GM12872 (cell line): ENCODE measurements at regions not wholly inside any gene's neighbourhood (a gene's known extent, or its start where the extent isn't known, plus 50 kb on each side); places are given as distances from the start of the nearest gene placed in this dataset.

ENCODE experiments used
- TF ChIP-seq, protein P1 (sequence below): IDR thresholded peaks from 3 replicates; pipeline ENCODE4 v1.5.1; 2011; ENCODE audit warnings: low read depth, mild to moderate bottlenecking, low read length, moderate library complexity; ENCODE audit not compliant: insufficient read depth

DNA sequence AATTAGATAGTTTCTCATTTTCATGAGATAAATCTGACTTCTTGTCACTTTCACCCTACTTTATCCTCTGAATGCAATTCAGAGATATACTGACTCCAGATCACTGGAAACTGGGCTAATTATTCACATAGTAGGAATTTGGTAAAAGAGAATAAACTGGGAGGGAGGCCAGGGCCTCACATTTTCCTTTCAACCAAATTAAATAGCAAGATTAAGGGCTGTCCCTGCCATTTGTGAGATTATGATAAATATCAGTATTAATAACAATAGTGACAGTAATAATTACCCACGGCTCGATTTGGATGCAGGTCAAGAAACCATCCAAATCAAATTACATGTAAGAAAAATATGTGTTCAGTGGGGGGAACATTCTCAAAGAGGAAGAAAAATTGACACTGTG is 140.5 kb downstream of the CD83 start:
- TF ChIP-seq, protein P1, sequence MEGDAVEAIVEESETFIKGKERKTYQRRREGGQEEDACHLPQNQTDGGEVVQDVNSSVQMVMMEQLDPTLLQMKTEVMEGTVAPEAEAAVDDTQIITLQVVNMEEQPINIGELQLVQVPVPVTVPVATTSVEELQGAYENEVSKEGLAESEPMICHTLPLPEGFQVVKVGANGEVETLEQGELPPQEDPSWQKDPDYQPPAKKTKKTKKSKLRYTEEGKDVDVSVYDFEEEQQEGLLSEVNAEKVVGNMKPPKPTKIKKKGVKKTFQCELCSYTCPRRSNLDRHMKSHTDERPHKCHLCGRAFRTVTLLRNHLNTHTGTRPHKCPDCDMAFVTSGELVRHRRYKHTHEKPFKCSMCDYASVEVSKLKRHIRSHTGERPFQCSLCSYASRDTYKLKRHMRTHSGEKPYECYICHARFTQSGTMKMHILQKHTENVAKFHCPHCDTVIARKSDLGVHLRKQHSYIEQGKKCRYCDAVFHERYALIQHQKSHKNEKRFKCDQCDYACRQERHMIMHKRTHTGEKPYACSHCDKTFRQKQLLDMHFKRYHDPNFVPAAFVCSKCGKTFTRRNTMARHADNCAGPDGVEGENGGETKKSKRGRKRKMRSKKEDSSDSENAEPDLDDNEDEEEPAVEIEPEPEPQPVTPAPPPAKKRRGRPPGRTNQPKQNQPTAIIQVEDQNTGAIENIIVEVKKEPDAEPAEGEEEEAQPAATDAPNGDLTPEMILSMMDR, result no peak

DNA sequence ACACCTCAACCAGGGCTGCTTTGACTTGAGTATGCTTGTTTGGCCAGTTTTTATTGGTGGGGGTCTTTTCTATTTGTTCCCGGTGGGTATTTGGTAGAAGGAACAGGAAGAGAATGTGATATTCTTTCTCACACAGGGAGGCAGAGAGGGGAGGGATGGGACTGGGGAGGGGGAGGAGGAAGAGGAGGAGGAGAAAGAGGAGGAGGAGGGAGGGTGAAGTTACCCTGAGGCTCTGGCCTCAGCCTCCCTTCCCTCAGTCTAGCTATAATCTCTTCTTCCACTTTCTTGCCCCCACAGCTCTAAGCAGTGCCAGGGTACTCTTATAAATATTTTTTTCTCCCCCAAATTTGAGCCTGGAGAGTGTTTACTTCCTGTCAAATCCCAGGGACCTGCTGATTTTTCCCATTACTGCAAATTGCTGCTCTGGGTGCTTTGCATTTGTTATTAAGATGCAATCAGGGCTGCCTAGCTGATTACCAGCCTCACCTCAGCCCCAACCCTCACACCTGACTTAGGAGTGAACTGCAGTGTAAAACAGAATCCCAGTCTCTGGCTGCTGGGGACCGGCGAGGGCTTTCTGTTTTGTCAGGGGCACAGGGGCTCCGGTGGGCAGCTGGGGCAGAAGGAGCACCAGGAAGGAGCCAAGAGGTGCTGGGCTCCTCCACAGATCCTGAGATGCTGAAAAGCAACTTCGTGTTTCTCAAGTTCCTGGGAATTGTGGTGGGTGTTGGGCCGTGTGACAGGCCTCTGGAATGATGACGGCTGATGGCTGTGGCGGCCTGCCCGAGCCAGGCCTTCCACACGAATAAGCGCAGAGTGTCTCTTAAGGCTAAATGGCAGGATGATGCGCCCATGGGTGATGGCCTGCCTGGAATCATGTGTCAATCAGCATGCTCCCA is 141.4 kb downstream of the CD83 start:
- TF ChIP-seq, protein P1, result no peak

DNA sequence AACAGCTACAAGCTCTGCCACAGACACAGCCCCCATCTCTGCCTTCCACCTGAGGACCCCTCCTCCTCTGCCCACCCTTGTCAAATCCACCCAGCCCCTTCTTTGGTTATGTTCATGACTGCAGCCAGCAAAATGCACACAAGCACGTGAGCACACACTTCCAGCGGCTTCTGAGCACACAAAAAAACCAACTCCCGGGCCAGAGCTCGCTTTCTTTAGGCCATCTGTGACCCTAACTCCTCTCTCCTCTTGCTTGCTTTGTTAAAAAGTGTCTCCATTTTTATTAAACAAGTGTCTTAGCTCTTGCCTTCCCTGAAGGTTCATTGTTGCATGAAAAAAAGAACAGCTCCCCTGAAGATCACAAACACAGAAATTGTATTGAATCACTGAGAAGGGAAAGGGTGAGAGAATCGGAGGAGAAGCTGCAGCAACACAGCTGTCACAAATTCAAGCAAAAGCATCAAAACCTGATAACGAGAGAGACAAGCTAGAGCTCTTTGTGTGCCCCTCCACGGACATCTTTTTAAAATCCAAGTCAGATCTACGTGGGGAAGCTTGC is 142.1 kb downstream of the CD83 start:
- TF ChIP-seq, protein P1, result no peak

DNA sequence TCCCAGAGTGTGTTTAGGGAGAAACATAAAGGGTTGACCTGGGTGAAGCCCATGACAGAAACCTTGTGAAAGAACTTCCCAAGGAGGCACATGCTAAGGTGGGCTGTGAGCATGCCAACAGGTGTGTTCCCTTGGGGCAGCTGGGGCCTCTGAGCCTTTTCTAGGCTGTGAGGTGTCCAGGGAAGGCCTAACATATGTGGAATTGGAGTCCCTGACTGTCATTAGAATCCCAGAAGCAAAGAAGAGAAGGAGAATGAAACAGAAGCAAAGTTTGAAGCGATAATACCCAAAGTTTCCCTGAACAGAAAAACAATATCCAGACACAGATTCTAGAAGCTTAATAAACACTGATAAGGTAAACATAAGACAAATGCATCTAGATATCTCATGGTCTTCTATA is 143.3 kb downstream of the CD83 start:
- TF ChIP-seq, protein P1, result no peak

DNA sequence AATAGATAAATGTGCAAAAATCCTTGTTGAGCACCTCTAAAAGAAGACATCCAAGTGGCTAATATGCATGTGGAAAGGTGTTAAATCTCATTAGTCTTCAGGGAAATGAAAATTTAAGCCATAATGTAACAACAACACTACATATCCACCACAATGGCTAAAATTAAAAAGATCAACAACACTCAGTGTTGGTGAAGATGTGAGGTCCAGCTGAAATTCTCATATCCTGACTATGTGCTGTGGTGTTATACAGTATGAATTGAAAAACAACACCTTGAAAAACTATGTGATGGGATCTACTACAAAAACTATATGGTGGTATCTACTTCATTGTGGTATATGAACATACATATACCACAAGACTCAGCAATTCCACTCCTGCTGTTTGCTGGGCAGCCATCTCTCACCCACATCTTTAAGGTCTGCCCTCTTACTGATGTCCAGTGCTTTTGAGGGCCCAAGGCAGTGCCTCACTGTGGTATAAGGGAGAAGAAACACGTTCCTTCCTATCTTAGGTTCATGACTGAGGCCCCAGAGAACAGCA is 146.4 kb downstream of the CD83 start:
- TF ChIP-seq, protein P1, result no peak

DNA sequence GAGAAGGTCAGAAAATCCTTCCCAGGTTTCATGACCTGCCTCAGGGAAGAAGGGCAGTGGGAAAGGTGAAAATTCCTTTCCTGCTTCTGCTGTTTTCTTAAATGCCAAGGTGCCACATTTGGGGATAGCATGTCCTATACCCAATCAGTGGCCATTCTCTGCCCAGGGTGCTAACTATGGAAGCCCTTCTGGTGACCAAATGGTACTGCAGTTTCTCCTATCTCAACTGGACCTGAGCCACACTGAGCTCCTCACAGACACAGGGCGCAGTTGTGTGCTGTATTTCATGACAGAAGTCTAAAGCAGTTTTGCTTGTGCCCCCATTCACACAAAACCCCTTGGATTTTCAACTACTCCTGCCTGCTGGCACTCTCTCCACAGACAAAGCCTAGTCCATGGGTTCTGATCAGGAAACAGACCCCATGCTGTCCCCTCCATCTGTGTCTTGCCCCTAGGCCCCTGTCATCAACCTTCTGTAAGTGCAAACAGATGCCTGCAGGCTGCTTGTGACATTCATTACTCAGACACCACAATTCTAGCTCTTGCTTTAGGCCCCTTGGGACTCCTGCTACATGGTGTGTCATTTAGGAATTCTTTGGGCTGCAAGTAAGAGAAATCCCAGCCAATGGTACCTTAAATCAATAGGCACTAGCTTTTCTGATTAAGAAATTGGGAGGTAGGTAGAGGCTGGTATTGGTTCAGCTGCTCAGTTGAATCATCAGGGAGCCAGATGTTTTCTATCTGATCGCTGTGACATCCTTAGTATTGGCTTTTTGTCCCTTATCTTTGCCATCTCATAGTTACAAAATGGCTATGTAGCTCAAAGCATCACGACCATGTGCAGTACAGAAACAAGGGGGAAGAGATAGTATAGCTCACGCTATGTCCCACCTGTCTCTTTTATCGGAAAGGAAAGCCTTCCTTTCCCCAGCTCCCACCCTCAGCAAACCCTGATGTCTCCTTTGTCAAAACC is 147.8 kb downstream of the CD83 start:
- TF ChIP-seq, protein P1, result 0 out of 3 replicates have a peak, but pooled peaks have one; percentile 16
